ENCODE measurements at regions not wholly inside any gene's neighbourhood (a gene's known extent, or its start where the extent isn't known, plus 50 kb on each side); places are given as distances from the start of the nearest gene placed in this dataset.

DNA sequence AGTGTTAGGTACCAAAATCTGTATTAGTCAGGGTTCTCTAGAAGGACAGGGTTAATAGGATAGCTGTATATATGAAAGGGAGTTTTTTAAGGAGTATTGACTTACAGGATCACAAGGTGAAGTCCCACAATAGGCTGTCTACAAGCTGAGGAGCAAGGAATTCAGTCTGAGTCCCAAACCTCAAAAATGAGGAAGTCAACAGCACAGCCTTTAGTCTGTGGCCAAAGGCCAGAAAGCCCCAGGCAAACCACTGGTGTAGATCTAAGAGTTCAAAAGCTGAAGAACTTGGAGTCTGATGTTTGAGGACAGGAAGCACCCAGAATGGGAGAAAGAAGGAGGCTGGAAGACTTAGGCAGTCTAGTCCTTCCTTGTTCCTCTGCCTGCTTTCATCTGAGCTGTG, 487.5 kb upstream of the CHRM3 start:
- ChIA-PET POLR2A (no interaction called here), CTCF (ENCODE audit: unreplicated experiment) (no interaction called here)
- no TSS peak for BruUV-seq (replicated peaks)

GRCh38 chr1:238895911-238896310, 490.5 kb upstream of the CHRM3 start:
- no peaks in the 10 kb centered on the region for H4K20me1 ChIP-seq (ENCODE audit: insufficient read depth, low read length)
- no peak overlapping the region for H3K27ac ChIP-seq (ENCODE audit: low read depth, low read length, poor library complexity, severe bottlenecking)
- H3K9me3 ChIP-seq (ENCODE audit: low read length): no peaks in the 10 kb centered on the region
- no peak for TF ChIP-seq EZH2phosphoT487 (IDR thresholded peaks at IDR 0.05; ENCODE audit: borderline replicate concordance, low read depth, low read length)
- no peak for TF ChIP-seq CTCF (conservative IDR thresholded peaks at IDR 0.05; ENCODE audit: low read length)
- POLR2A ChIA-PET: no interaction called here
- H3K4me2 ChIP-seq (ENCODE audit: low read length): no peak overlapping the region
- BruUV-seq (replicated peaks): no TSS peak
- no peaks in the 10 kb centered on the region for H3K36me3 ChIP-seq (ENCODE audit: insufficient read depth, low read length)
- no peaks in the 10 kb centered on the region for H3K4me1 ChIP-seq (ENCODE audit: insufficient read depth, low read length, poor library complexity, severe bottlenecking)
- CTCF ChIA-PET (ENCODE audit: unreplicated experiment): no interaction called here
- H3K9me2 ChIP-seq (ENCODE audit: insufficient read depth, low read length): no peaks in the 10 kb centered on the region
- no peak overlapping the region for H2AFZ ChIP-seq (ENCODE audit: low read length)
- no peak overlapping the region for H3K4me3 ChIP-seq (ENCODE audit: low read depth, low read length, poor library complexity, severe bottlenecking)
- intact Hi-C loops (cut with micrococcal nuclease; ENCODE audit: unreplicated experiment): no loop called here
- no peak for DNase-seq (ENCODE audit: low spot score)
- H3K79me2 ChIP-seq (ENCODE audit: insufficient read depth, low read depth, low read length): no peaks in the 10 kb centered on the region

More for the DNA sequence above, 487.5 kb upstream of the CHRM3 start:
- no peaks in the 10 kb centered on the region for H3K9me3 ChIP-seq (ENCODE audit: low read length)
- no peak overlapping the region for H3K4me3 ChIP-seq (ENCODE audit: low read depth, low read length, poor library complexity, severe bottlenecking)
- no peaks in the 10 kb centered on the region for H3K9me2 ChIP-seq (ENCODE audit: insufficient read depth, low read length)
- intact Hi-C loops (cut with micrococcal nuclease; ENCODE audit: unreplicated experiment): no loop called here
- no peaks in the 10 kb centered on the region for H3K4me1 ChIP-seq (ENCODE audit: insufficient read depth, low read length, poor library complexity, severe bottlenecking)
- DNase-seq (ENCODE audit: low spot score): no peak
- H3K36me3 ChIP-seq (ENCODE audit: insufficient read depth, low read length): no peaks in the 10 kb centered on the region
- H3K27ac ChIP-seq (ENCODE audit: low read depth, low read length, poor library complexity, severe bottlenecking): no peak overlapping the region
- H3K4me2 ChIP-seq (ENCODE audit: low read length): no peak overlapping the region
- no peaks in the 10 kb centered on the region for H3K79me2 ChIP-seq (ENCODE audit: insufficient read depth, low read depth, low read length)
- TF ChIP-seq EZH2phosphoT487 (IDR thresholded peaks at IDR 0.05; ENCODE audit: borderline replicate concordance, low read depth, low read length): no peak
- no peaks in the 10 kb centered on the region for H4K20me1 ChIP-seq (ENCODE audit: insufficient read depth, low read length)
- no peak overlapping the region for H2AFZ ChIP-seq (ENCODE audit: low read length)

- no peak for TF ChIP-seq CTCF (conservative IDR thresholded peaks at IDR 0.05; ENCODE audit: low read length)
- H4K20me1 ChIP-seq (ENCODE audit: insufficient read depth, low read length): no peaks in the 10 kb centered on the region
These were observed 493.8 kb upstream of the CHRM3 start for GRCh38 chr1:238892612-238893011.

More at GRCh38 chr1:238892612-238893011, 493.8 kb upstream of the CHRM3 start:
- Histone ChIP-seq H3K4me2 (ENCODE audit: low read length) (no peak overlapping the region), H3K27ac (ENCODE audit: low read depth, low read length, poor library complexity, severe bottlenecking) (no peak overlapping the region), H3K9me3 (ENCODE audit: low read length) (no peaks in the 10 kb centered on the region), H3K79me2 (ENCODE audit: insufficient read depth, low read depth, low read length) (no peaks in the 10 kb centered on the region), H3K36me3 (ENCODE audit: insufficient read depth, low read length) (no peaks in the 10 kb centered on the region), H3K9me2 (ENCODE audit: insufficient read depth, low read length) (no peaks in the 10 kb centered on the region), H2AFZ (ENCODE audit: low read length) (no peak overlapping the region), H3K4me1 (ENCODE audit: insufficient read depth, low read length, poor library complexity, severe bottlenecking) (no peaks in the 10 kb centered on the region), H3K4me3 (ENCODE audit: low read depth, low read length, poor library complexity, severe bottlenecking) (no peak overlapping the region)
- ChIA-PET POLR2A (no interaction called here), CTCF (ENCODE audit: unreplicated experiment) (no interaction called here)
- BruUV-seq (replicated peaks): no TSS peak
- intact Hi-C loops (cut with micrococcal nuclease; ENCODE audit: unreplicated experiment): no loop called here
- DNase-seq (ENCODE audit: low spot score): no peak

Data from OCI-LY7 (cell line).